HepG2 (cell line): ENCODE measurements at regions not wholly inside any gene's neighbourhood (a gene's known extent, or its start where the extent isn't known, plus 50 kb on each side); places are given as distances from the start of the nearest gene placed in this dataset.

ENCODE experiments used
- ATAC-seq: fragments of 200-7000 bp; cut with Tn5 transposase; 3 replicates; pipeline ENCODE4 v1.9.1; 2020; ENCODE audit warnings: mild to moderate bottlenecking, moderate library complexity
- BruUV-seq: library from RNA; stranded (reverse); fragments of 400-500 nt; replicated peaks from 2 replicates; lab custom pipeline; 2021; lab: Mats Ljungman, UMichigan
- CTCF ChIA-PET: fragments of 300-600 bp; formaldehyde crosslinking; extraction: SDS; loops from one replicate; lab custom pipeline; 2021; ENCODE audit warnings: low total read pairs, inconsistent platforms, low intra/inter-chr PET ratio; lab: Yijun Ruan, JAX
- POLR2A ChIA-PET: fragments of 350-600 bp; sonication (Branson Sonifier 250); formaldehyde crosslinking; loops from one replicate; lab custom pipeline; 2020; ENCODE audit warnings: antibody characterized with exemption, inconsistent platforms; lab: Yijun Ruan, JAX
- DNase-seq: peaks from one replicate; pipeline ENCODE4 v3.0.0-alpha.2; 2015; ENCODE audit warnings: low spot score
- FAIRE-seq: peaks from 3 replicates; lab custom pipeline; 2011; peaks lifted over from hg19 to GRCh38; lab: Jason Lieb, UNC
- H2AFZ ChIP-seq: one replicate; pipeline ENCODE4 v1.6.1; 2011; ENCODE audit warnings: low read length, inconsistent platforms
- H3K27ac ChIP-seq: fragments of 300-600 bp; 3 replicates; pipeline ENCODE4 v1.8.0; 2011; ENCODE audit warnings: mixed run types, mild to moderate bottlenecking, mixed read lengths, low read length, inconsistent platforms; ENCODE audit not compliant: insufficient read depth; ENCODE audit errors: extremely low read length
- H3K27me3 ChIP-seq, 2 experiments: fragments of 200-600 bp in 1 of 2; 2 replicates in 1 of 2; 3 replicates in 1 of 2; pipeline versions ENCODE4 v1.6.0 to v1.8.0; 2011; ENCODE audit warnings: low read length in 2 of 2, mild to moderate bottlenecking in 2 of 2, moderate library complexity in 2 of 2, inconsistent platforms in 1 of 2; ENCODE audit not compliant: insufficient read depth in 2 of 2, control insufficient read depth in 1 of 2
- H3K36me3 ChIP-seq, 2 experiments: fragments of 200-600 bp in 1 of 2; replicated peaks in 1 of 2; 2 replicates in 1 of 2; 3 replicates in 1 of 2; pipeline versions ENCODE4 v1.5.1 to v1.8.0; 2011; ENCODE audit warnings: low read length in 2 of 2, inconsistent platforms in 1 of 2; ENCODE audit not compliant: insufficient read depth in 2 of 2, control insufficient read depth in 1 of 2
- H3K4me1 ChIP-seq: 2 replicates; pipeline ENCODE4 v1.5.1; 2012; ENCODE audit warnings: low read length, inconsistent platforms; ENCODE audit not compliant: insufficient read depth
- H3K4me2 ChIP-seq: 2 replicates; pipeline ENCODE4 v1.6.0; 2011; ENCODE audit warnings: low read depth, low read length, inconsistent platforms
- H3K4me3 ChIP-seq, 3 experiments: fragments of 200-600 bp in 1 of 3; sonication (generic), shearing (Covaris generic) in 1 of 3; replicated peaks in 1 of 3; 2 replicates each; pipeline ENCODE4 v1.5.1; 2011 to 2016; ENCODE audit warnings: low read length in 3 of 3, inconsistent platforms in 2 of 3, low read depth in 2 of 3, mild to moderate bottlenecking in 2 of 3, control low read depth in 1 of 3, mixed read lengths in 1 of 3; ENCODE audit not compliant: insufficient read depth in 1 of 3
- H3K79me2 ChIP-seq: one replicate; pipeline ENCODE4 v1.6.1; 2011; ENCODE audit warnings: low read length, inconsistent platforms; ENCODE audit not compliant: insufficient read depth
- H3K9ac ChIP-seq: 2 replicates; pipeline ENCODE4 v1.6.0; 2011; ENCODE audit warnings: mild to moderate bottlenecking, low read depth, low read length, inconsistent platforms; ENCODE audit not compliant: insufficient read depth
- H3K9me3 ChIP-seq: 2 replicates; pipeline ENCODE4 v1.5.1; 2012; ENCODE audit warnings: mild to moderate bottlenecking, low read length
- H4K20me1 ChIP-seq: 2 replicates; pipeline ENCODE4 v1.6.0; 2011; ENCODE audit warnings: inconsistent platforms, mild to moderate bottlenecking, low read length, moderate library complexity; ENCODE audit not compliant: insufficient read depth
- CREB1 ChIP-seq, 2 experiments: fragments of 450-650 bp in 1 of 2; IDR thresholded peaks; 2 replicates each; pipeline ENCODE4 v1.6.1; 2016 to 2017; ENCODE audit warnings: control low read depth in 1 of 2, mild to moderate bottlenecking in 1 of 2, missing compliant biosample characterization in 1 of 2, missing genetic modification characterization in 1 of 2
- FOXP1 ChIP-seq, 2 experiments: fragments of 450-650 bp in 1 of 2; IDR thresholded peaks; 2 replicates each; pipeline ENCODE4 v1.6.1; 2017 to 2018; ENCODE audit warnings: antibody characterized with exemption in 1 of 2
- HNRNPK ChIP-seq: fragments of 200-400 bp; formaldehyde crosslinking; IDR thresholded peaks from 2 replicates; pipeline ENCODE4 v1.6.1; 2018; ENCODE audit warnings: low read length, low read depth, moderate library complexity, mild to moderate bottlenecking; ENCODE audit not compliant: poor library complexity, severe bottlenecking
- HOXA3 ChIP-seq: sonication (generic); formaldehyde crosslinking; IDR thresholded peaks from 2 replicates; pipeline ENCODE4 v1.5.0; 2020; ENCODE audit warnings: missing genetic modification reagents
- PHB2 ChIP-seq: fragments of 450-650 bp; IDR thresholded peaks from 2 replicates; pipeline ENCODE4 v1.6.1; 2018; ENCODE audit not compliant: partially characterized antibody
- ZNF552 ChIP-seq: sonication (generic); formaldehyde crosslinking; IDR thresholded peaks from 2 replicates; pipeline ENCODE4 v1.9.0; 2022; ENCODE audit warnings: missing genetic modification reagents, mild to moderate bottlenecking, borderline replicate concordance
- ZSCAN29 ChIP-seq: sonication (generic); formaldehyde crosslinking; conservative IDR thresholded peaks from 2 replicates; pipeline ENCODE4 v1.4.0; 2020; ENCODE audit warnings: mild to moderate bottlenecking, missing genetic modification reagents
- in situ Hi-C: cut with HindIII; loops from 2 replicates; pipeline ENCODE4 v1.10.0; 2017; ENCODE audit warnings: low pct_unique_long_range_greater_than_20kb; ENCODE audit not compliant: extremely low pct_ligation_motif_present
- intact Hi-C: fragments of 100-400 bp; cut with micrococcal nuclease; formaldehyde crosslinking; loops from one replicate; pipeline ENCODE4 v1.10.0; 2022; ENCODE audit not compliant: unreplicated experiment
- TF ChIP-seq, protein P1 (sequence below): sonication (generic); formaldehyde crosslinking; IDR thresholded peaks from 2 replicates; pipeline ENCODE4 v1.8.0; 2022; ENCODE audit warnings: missing genetic modification reagents, low read depth, mild to moderate bottlenecking, borderline replicate concordance
- TF ChIP-seq, protein P2 (sequence below): sonication (generic); formaldehyde crosslinking; IDR thresholded peaks from 2 replicates; pipeline ENCODE4 v1.4.0; 2020; ENCODE audit warnings: mild to moderate bottlenecking, missing genetic modification reagents
- TF ChIP-seq, protein P3 (sequence below): sonication (generic); formaldehyde crosslinking; IDR thresholded peaks from 2 replicates; pipeline ENCODE4 v1.5.1; 2020; ENCODE audit warnings: mild to moderate bottlenecking, missing genetic modification reagents
- TF ChIP-seq, protein P4 (sequence below), 2 experiments: IDR thresholded peaks; 2 replicates each; pipeline ENCODE4 v1.6.1; 2011 to 2012; ENCODE audit warnings: low read length in 2 of 2, borderline replicate concordance in 1 of 2, low read depth in 1 of 2, mild to moderate bottlenecking in 1 of 2, moderate library complexity in 1 of 2
- TF ChIP-seq, protein P5 (sequence below): sonication (generic); formaldehyde crosslinking; IDR thresholded peaks from 2 replicates; pipeline ENCODE4 v1.4.0; 2020; ENCODE audit warnings: missing genetic modification reagents, borderline replicate concordance

DNA sequence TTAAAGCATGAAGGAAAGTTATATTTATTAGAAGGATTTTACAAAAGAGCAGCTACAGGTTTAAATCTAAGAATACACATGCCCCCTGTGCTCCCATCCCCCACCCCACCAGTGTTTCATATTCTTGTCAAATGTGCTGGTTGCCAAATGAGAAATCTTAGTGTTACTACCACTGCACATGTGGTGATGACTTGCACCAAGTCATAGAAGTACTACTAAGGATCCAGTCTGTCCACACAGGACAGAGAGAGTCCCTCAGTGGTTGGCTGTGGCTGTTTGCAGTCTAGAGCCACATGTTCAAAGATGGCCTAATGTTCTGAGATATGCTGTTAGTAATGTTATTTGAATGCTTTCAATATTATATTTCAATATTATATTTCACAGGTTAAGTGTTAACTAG is 268.8 kb downstream of the ADAMTS20 start:
- no TSS peak for BruUV-seq
- Histone ChIP-seq H3K36me3 (no peaks in the 10 kb centered on the region), H3K27me3 (no peaks in the 10 kb centered on the region), H4K20me1 (no peaks in the 10 kb centered on the region), H3K4me1 (no peaks in the 10 kb centered on the region), H3K27ac (no peak overlapping the region), H2AFZ (no peak overlapping the region), H3K4me3 (no peak overlapping the region), H3K4me2 (no peak overlapping the region), H3K9me3 (no peaks in the 10 kb centered on the region), H3K79me2 (no peaks in the 10 kb centered on the region), H3K9ac (no peak overlapping the region)
- ATAC-seq: no peak
- CTCF ChIA-PET: no interaction called here
- intact Hi-C loops: no loop called here
- TF ChIP-seq CREB1 (IDR thresholded peaks at IDR 0.05) (no peak), CREB1 (CRISPR knock-in tag; IDR thresholded peaks at IDR 0.05) (no peak), PHB2 (no peak), ZNF552 (no peak), HOXA3 (CRISPR knock-in tag) (no peak), ZSCAN29 (CRISPR knock-in tag) (no peak), HNRNPK (no peak), FOXP1 (IDR thresholded peaks at IDR 0.05) (no peak), FOXP1 (CRISPR knock-in tag; IDR thresholded peaks at IDR 0.05) (no peak)
- TF ChIP-seq, protein P1, sequence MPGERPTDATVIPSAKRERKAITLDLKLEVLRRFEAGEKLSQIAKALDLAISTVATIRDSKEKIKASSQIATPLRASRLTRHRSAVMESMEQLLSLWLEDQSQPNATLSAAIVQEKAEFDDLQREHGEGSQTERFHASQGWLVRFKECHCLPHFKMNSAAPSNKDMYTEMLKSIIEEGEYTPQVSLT (CRISPR knock-in tag): no peak
- TF ChIP-seq, protein P2, sequence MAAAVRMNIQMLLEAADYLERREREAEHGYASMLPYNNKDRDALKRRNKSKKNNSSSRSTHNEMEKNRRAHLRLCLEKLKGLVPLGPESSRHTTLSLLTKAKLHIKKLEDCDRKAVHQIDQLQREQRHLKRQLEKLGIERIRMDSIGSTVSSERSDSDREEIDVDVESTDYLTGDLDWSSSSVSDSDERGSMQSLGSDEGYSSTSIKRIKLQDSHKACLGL: no peak
- TF ChIP-seq, protein P3, sequence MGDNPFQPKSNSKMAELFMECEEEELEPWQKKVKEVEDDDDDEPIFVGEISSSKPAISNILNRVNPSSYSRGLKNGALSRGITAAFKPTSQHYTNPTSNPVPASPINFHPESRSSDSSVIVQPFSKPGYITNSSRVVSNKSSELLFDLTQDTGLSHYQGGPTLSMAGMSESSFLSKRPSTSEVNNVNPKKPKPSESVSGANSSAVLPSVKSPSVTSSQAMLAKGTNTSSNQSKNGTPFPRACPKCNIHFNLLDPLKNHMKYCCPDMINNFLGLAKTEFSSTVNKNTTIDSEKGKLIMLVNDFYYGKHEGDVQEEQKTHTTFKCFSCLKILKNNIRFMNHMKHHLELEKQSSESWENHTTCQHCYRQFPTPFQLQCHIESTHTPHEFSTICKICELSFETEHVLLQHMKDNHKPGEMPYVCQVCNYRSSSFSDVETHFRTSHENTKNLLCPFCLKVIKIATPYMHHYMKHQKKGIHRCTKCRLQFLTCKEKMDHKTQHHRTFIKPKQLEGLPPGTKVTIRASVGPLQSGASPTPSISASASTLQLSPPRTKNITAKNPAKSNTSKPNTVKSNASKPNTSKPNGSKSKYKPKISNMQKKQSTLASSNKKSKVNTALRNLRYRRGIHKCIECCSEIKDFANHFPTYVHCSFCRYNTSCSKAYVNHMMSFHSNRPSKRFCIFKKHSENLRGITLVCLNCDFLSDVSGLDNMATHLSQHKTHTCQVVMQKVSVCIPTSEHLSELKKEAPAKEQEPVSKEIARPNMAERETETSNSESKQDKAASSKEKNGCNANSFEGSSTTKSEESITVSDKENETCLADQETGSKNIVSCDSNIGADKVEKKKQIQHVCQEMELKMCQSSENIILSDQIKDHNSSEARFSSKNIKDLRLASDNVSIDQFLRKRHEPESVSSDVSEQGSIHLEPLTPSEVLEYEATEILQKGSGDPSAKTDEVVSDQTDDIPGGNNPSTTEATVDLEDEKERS: no peak
- TF ChIP-seq, protein P4, sequence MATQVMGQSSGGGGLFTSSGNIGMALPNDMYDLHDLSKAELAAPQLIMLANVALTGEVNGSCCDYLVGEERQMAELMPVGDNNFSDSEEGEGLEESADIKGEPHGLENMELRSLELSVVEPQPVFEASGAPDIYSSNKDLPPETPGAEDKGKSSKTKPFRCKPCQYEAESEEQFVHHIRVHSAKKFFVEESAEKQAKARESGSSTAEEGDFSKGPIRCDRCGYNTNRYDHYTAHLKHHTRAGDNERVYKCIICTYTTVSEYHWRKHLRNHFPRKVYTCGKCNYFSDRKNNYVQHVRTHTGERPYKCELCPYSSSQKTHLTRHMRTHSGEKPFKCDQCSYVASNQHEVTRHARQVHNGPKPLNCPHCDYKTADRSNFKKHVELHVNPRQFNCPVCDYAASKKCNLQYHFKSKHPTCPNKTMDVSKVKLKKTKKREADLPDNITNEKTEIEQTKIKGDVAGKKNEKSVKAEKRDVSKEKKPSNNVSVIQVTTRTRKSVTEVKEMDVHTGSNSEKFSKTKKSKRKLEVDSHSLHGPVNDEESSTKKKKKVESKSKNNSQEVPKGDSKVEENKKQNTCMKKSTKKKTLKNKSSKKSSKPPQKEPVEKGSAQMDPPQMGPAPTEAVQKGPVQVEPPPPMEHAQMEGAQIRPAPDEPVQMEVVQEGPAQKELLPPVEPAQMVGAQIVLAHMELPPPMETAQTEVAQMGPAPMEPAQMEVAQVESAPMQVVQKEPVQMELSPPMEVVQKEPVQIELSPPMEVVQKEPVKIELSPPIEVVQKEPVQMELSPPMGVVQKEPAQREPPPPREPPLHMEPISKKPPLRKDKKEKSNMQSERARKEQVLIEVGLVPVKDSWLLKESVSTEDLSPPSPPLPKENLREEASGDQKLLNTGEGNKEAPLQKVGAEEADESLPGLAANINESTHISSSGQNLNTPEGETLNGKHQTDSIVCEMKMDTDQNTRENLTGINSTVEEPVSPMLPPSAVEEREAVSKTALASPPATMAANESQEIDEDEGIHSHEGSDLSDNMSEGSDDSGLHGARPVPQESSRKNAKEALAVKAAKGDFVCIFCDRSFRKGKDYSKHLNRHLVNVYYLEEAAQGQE (IDR thresholded peaks at IDR 0.05; ENCODE audit: borderline replicate concordance in 1 of 2, low read depth in 1 of 2, low read length in 2 of 2): no peak
- TF ChIP-seq, protein P5, sequence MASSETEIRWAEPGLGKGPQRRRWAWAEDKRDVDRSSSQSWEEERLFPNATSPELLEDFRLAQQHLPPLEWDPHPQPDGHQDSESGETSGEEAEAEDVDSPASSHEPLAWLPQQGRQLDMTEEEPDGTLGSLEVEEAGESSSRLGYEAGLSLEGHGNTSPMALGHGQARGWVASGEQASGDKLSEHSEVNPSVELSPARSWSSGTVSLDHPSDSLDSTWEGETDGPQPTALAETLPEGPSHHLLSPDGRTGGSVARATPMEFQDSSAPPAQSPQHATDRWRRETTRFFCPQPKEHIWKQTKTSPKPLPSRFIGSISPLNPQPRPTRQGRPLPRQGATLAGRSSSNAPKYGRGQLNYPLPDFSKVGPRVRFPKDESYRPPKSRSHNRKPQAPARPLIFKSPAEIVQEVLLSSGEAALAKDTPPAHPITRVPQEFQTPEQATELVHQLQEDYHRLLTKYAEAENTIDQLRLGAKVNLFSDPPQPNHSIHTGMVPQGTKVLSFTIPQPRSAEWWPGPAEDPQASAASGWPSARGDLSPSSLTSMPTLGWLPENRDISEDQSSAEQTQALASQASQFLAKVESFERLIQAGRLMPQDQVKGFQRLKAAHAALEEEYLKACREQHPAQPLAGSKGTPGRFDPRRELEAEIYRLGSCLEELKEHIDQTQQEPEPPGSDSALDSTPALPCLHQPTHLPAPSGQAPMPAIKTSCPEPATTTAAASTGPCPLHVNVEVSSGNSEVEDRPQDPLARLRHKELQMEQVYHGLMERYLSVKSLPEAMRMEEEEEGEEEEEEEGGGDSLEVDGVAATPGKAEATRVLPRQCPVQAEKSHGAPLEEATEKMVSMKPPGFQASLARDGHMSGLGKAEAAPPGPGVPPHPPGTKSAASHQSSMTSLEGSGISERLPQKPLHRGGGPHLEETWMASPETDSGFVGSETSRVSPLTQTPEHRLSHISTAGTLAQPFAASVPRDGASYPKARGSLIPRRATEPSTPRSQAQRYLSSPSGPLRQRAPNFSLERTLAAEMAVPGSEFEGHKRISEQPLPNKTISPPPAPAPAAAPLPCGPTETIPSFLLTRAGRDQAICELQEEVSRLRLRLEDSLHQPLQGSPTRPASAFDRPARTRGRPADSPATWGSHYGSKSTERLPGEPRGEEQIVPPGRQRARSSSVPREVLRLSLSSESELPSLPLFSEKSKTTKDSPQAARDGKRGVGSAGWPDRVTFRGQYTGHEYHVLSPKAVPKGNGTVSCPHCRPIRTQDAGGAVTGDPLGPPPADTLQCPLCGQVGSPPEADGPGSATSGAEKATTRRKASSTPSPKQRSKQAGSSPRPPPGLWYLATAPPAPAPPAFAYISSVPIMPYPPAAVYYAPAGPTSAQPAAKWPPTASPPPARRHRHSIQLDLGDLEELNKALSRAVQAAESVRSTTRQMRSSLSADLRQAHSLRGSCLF (CRISPR knock-in tag): no peak
- no peak for FAIRE-seq
- in situ Hi-C loops: no loop called here
- POLR2A ChIA-PET: no interaction called here
- DNase-seq: no peak
